ENCODE measurements at regions not wholly inside any gene's neighbourhood (a gene's known extent, or its start where the extent isn't known, plus 50 kb on each side); places are given as distances from the start of the nearest gene placed in this dataset.
A peak's percentile ranks its signal among the peaks of the same experiment; 100 is the strongest.

DNA sequence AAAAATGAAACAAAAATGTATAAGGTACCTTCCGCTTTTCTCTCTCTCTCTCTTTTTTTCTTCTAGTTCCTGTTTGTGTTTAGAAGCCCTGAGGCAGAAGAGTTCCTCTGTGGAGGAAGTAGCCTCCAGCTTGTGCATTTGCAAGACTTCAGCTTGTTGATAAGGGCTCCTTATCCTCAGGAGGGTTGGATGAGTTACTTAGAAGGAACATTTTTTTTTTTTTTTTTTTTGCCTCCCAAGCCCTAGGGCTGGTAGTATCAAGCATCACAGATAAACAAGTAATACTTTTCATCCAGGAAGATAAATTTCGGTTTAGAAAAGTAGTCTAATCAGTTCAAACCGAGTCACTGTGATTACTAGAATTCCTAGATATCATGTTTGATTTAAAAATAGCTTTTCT, 91.0 kb upstream of the CBLB start:
- no peaks in the 10 kb centered on the region for H3K9me3 ChIP-seq
- DNase-seq (ENCODE audit: low spot score) (no peak), ATAC-seq (ENCODE audit: insufficient number of reproducible peaks, low FRiP score, low read depth) (no peak)
- H3K36me3 ChIP-seq, result no peaks in the 10 kb centered on the region
- H3K27ac ChIP-seq, result no peak overlapping the region
- H3K4me1 ChIP-seq (ENCODE audit: control insufficient read depth in 1 of 2, low read depth in 2 of 2), result no peaks in the 10 kb centered on the region
- H3K4me3 ChIP-seq, result no peak overlapping the region
- TF ChIP-seq, protein P1, sequence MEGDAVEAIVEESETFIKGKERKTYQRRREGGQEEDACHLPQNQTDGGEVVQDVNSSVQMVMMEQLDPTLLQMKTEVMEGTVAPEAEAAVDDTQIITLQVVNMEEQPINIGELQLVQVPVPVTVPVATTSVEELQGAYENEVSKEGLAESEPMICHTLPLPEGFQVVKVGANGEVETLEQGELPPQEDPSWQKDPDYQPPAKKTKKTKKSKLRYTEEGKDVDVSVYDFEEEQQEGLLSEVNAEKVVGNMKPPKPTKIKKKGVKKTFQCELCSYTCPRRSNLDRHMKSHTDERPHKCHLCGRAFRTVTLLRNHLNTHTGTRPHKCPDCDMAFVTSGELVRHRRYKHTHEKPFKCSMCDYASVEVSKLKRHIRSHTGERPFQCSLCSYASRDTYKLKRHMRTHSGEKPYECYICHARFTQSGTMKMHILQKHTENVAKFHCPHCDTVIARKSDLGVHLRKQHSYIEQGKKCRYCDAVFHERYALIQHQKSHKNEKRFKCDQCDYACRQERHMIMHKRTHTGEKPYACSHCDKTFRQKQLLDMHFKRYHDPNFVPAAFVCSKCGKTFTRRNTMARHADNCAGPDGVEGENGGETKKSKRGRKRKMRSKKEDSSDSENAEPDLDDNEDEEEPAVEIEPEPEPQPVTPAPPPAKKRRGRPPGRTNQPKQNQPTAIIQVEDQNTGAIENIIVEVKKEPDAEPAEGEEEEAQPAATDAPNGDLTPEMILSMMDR (IDR thresholded peaks at IDR 0.05), result no peak
- H3K27me3 ChIP-seq (replicated peaks; ENCODE audit: insufficient read depth), result no peaks in the 10 kb centered on the region

DNA sequence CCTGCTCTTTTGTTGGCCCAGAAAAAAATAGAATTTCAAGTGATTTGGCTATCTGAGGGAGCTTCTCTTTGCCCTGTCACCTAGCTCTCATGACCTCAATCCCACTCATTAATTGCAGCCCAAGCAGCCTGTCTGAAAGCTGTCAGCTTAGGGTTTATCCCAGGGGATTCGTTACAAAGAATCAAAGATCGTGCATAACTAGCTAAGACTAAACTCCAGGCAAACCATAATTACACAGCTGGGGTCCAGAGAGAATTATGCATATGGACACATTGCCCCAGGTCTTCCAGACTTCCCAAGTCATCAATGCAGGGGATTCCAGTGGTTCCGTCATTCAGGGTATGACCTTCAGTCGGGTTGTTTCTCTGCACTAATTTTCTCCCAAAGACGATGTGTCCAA, 91.6 kb upstream of the CBLB start:
- H3K27ac ChIP-seq, result no peak overlapping the region
- ATAC-seq (ENCODE audit: insufficient number of reproducible peaks, low FRiP score, low read depth) (no peak), DNase-seq (ENCODE audit: low spot score) (no peak)
- peaks cover 1 to 3% of the 10 kb centered on the region in 2 donors for H3K4me1 ChIP-seq (ENCODE audit: control insufficient read depth in 1 of 2, low read depth in 2 of 2)
- TF ChIP-seq, protein P1 (IDR thresholded peaks at IDR 0.05), result no peak
- H3K36me3 ChIP-seq, result no peaks in the 10 kb centered on the region
- H3K27me3 ChIP-seq (replicated peaks; ENCODE audit: insufficient read depth), result no peaks in the 10 kb centered on the region
- H3K9me3 ChIP-seq, result no peaks in the 10 kb centered on the region
- H3K4me3 ChIP-seq, result no peak overlapping the region

DNA sequence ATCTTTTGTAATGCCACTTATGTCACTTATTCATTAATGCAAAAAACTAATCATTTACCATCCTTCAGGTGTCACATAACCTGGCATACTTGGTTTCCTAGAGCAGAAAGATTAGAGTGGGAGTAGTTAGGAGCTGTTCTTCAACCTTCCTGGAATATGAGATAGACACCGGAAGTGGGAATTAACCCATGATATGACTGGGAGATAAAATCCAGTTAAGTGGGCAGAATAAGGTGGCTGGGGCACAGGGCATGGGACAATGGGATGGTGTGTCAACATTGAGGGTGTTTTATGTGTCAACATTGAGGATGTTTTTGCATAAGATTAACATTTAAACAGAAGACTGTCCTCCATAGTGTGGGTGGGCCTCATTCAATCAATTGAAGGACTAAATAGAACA, 94.3 kb upstream of the CBLB start:
- Histone ChIP-seq H3K9me3 (no peaks in the 10 kb centered on the region), H3K4me3 (no peak overlapping the region), H3K4me1 (ENCODE audit: control insufficient read depth in 1 of 2, low read depth in 2 of 2) (peaks cover 18 to 21% of the 10 kb centered on the region in 2 donors), H3K27me3 (replicated peaks; ENCODE audit: insufficient read depth) (no peaks in the 10 kb centered on the region), H3K27ac (no peak overlapping the region), H3K36me3 (no peaks in the 10 kb centered on the region)
- TF ChIP-seq, protein P1 (IDR thresholded peaks at IDR 0.05), result no peak
- DNase-seq (ENCODE audit: low spot score) (no peak), ATAC-seq (ENCODE audit: insufficient number of reproducible peaks, low FRiP score, low read depth) (no peak)

DNA sequence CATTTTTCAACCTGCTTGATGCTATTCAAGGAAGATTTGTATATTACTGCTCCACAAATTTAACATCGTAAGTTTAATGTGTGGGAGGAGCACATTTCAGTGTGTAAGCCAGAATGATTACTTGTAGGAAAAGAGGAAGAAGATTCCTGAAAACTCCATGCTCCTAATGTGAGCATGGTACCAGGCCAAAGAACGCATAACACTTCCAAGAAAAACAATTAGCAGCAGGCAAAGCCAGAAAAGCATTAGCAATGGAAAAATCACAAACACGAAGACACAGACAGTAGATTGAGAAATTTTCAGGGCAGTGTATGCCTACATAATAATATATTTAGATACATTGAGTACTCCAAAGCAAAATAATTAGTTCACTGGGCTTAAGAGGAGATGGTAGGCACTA, 96.6 kb upstream of the CBLB start:
- H3K36me3 ChIP-seq, result no peaks in the 10 kb centered on the region
- TF ChIP-seq, protein P1 (IDR thresholded peaks at IDR 0.05), result no peak
- ATAC-seq (ENCODE audit: insufficient number of reproducible peaks, low FRiP score, low read depth) (peak; percentile 66), DNase-seq (ENCODE audit: low spot score) (no peak)
- H3K27me3 ChIP-seq (replicated peaks; ENCODE audit: insufficient read depth), result no peaks in the 10 kb centered on the region
- peak overlapping the region; percentile 20 for H3K4me3 ChIP-seq
- H3K9me3 ChIP-seq, result no peaks in the 10 kb centered on the region
- H3K4me1 ChIP-seq (ENCODE audit: control insufficient read depth in 1 of 2, low read depth in 2 of 2), result peaks cover 18 to 21% of the 10 kb centered on the region in 2 donors
- no peak overlapping the region for H3K27ac ChIP-seq

DNA sequence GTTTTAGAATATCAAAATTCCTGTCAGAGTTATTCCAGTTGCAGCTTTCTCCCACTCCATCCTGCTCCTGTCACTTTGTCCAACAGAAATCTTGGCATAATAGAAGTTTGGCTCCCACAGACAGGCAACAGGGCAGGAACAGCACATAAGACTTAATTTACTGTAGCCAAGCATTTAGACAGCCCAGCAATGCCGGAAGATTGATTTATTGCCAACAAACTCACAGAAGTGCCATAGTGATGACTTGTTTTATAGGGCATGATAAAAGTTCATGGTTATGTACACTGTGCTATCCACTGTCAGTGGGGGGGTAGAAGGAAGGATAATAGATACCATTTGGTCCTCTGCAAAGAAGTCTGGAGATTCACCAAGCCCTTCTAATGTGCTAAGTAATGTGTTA, 98.3 kb upstream of the CBLB start:
- TF ChIP-seq, protein P1 (IDR thresholded peaks at IDR 0.05), result no peak
- H3K4me1 ChIP-seq (ENCODE audit: control insufficient read depth in 1 of 2, low read depth in 2 of 2), result peaks cover 18 to 21% of the 10 kb centered on the region in 2 donors
- DNase-seq (ENCODE audit: low spot score) (no peak), ATAC-seq (ENCODE audit: insufficient number of reproducible peaks, low FRiP score, low read depth) (no peak)
- peaks cover 4% of the 10 kb centered on the region for H3K9me3 ChIP-seq
- H3K27ac ChIP-seq, result no peak overlapping the region
- H3K4me3 ChIP-seq, result peak overlapping the region; percentile 30
- H3K27me3 ChIP-seq (replicated peaks; ENCODE audit: insufficient read depth), result no peaks in the 10 kb centered on the region
- H3K36me3 ChIP-seq, result no peaks in the 10 kb centered on the region
